ENCODE measurements at regions not wholly inside any gene's neighbourhood (a gene's known extent, or its start where the extent isn't known, plus 50 kb on each side); places are given as distances from the start of the nearest gene placed in this dataset.

GRCh38 chr10:43970018-43970698 lies 321.5 kb upstream of the ZNF32 start:
- TF ChIP-seq TSHZ2 (CRISPR knock-in tag; IDR thresholded peaks at IDR 0.05) (no peak), SNAI2 (CRISPR knock-in tag; IDR thresholded peaks at IDR 0.05) (no peak), RARB (CRISPR knock-in tag; IDR thresholded peaks at IDR 0.05) (no peak), PATZ1 (CRISPR knock-in tag; IDR thresholded peaks at IDR 0.05; ENCODE audit: borderline replicate concordance) (no peak), ZNF8 (CRISPR knock-in tag; IDR thresholded peaks at IDR 0.05) (no peak), CREB5 (CRISPR knock-in tag; IDR thresholded peaks at IDR 0.05; ENCODE audit: low read depth) (no peak), TOX (CRISPR knock-in tag; IDR thresholded peaks at IDR 0.05; ENCODE audit: borderline replicate concordance) (no peak), ISL1 (CRISPR knock-in tag; IDR thresholded peaks at IDR 0.05) (no peak), ZFP30 (CRISPR knock-in tag; IDR thresholded peaks at IDR 0.05) (no peak)

Measured in SK-N-SH treated with all-trans-retinoic acid at 6 μM for 48 hours (cell line).